ENCODE measurements at regions not wholly inside any gene's neighbourhood (a gene's known extent, or its start where the extent isn't known, plus 50 kb on each side); places are given as distances from the start of the nearest gene placed in this dataset.

DNA sequence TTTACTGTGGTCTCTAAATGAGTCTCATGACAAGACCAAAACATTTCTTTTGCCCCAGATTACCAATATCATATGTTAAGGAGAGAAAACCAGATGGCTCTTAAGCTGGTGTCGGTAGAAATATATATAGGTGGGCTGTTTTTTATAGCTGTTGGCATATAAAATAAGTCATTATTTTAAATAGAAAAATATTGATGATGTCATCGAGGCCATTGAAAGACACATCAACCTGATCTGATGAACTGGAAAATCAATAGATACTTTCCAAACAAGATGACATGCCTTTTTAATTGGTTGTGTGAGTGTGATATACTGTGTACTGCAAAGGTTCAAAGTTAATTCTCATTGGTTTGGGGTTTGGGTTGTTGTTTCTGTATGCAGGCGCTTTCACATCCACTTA, 617.3 kb downstream of the CCDC171 start:
- Mint-ChIP-seq H3K4me3 (no peak overlapping the region), H3K27me3 (ENCODE audit: insufficient read depth) (peaks cover 5% of the 10 kb centered on the region), H3K36me3 (ENCODE audit: low read depth) (no peaks in the 10 kb centered on the region), H3K27ac (no peak overlapping the region), H3K9me3 (no peaks in the 10 kb centered on the region), H3K4me1 (peaks cover 9% of the 10 kb centered on the region)
- WGBS, 2 experiments (ENCODE audit: insufficient coverage in 1 of 2, insufficient read length in 1 of 2): 87 to 100% methylated on average over 1 to 2 of the region's 3 CpGs
- H3K9ac ChIP-seq (ENCODE audit: extremely low read depth, low read length, poor library complexity, severe bottlenecking): no peak overlapping the region
- peaks cover 3% of the 10 kb centered on the region for H3K4me1 ChIP-seq (ENCODE audit: control insufficient read depth, insufficient read depth, low read length)
- peaks cover 5% of the 10 kb centered on the region for H3K27me3 ChIP-seq (ENCODE audit: control insufficient read depth, insufficient read depth, low read length, poor library complexity, severe bottlenecking)
- no peaks in the 10 kb centered on the region for H3K9me3 ChIP-seq (ENCODE audit: control insufficient read depth, low read length)
- no peak overlapping the region for H3K4me3 ChIP-seq (ENCODE audit: low read length)
- DNase-seq: no peak
- H3K36me3 ChIP-seq (ENCODE audit: control insufficient read depth, insufficient read depth, low read length): no peaks in the 10 kb centered on the region
- TF ChIP-seq, protein P1, sequence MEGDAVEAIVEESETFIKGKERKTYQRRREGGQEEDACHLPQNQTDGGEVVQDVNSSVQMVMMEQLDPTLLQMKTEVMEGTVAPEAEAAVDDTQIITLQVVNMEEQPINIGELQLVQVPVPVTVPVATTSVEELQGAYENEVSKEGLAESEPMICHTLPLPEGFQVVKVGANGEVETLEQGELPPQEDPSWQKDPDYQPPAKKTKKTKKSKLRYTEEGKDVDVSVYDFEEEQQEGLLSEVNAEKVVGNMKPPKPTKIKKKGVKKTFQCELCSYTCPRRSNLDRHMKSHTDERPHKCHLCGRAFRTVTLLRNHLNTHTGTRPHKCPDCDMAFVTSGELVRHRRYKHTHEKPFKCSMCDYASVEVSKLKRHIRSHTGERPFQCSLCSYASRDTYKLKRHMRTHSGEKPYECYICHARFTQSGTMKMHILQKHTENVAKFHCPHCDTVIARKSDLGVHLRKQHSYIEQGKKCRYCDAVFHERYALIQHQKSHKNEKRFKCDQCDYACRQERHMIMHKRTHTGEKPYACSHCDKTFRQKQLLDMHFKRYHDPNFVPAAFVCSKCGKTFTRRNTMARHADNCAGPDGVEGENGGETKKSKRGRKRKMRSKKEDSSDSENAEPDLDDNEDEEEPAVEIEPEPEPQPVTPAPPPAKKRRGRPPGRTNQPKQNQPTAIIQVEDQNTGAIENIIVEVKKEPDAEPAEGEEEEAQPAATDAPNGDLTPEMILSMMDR (conservative IDR thresholded peaks at IDR 0.05): no peak
- H3K27ac ChIP-seq (ENCODE audit: low read depth, low read length): no peak overlapping the region

DNA sequence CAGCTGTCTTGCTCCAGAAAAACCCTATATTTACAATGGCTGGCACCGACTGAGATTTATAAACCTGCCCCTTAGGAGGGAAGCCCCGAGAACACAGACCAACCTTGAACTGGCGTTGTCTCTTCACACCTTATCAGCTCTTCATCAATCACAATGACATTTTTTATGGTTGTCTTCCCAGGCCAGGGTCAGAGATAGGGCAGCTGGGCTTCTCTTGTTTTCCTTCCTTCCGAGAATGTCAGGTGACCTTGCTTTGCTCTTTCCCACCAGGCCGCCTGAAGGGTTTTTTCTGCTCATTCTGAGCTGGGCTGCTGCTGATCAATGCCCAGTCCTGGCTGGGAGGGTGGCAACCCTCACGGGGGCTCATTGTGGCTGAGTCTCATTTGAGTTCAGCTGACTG, 619.1 kb downstream of the CCDC171 start:
- peaks cover 5% of the 10 kb centered on the region for H3K27me3 ChIP-seq (ENCODE audit: control insufficient read depth, insufficient read depth, low read length, poor library complexity, severe bottlenecking)
- no peak overlapping the region for H3K9ac ChIP-seq (ENCODE audit: extremely low read depth, low read length, poor library complexity, severe bottlenecking)
- no peak overlapping the region for H3K4me3 ChIP-seq (ENCODE audit: low read length)
- TF ChIP-seq, protein P1 (conservative IDR thresholded peaks at IDR 0.05): no peak
- DNase-seq: peak; percentile 67
- H3K27ac ChIP-seq (ENCODE audit: low read depth, low read length): no peak overlapping the region
- Mint-ChIP-seq H3K27ac (no peak overlapping the region), H3K4me3 (no peak overlapping the region), H3K27me3 (ENCODE audit: insufficient read depth) (peaks cover 3% of the 10 kb centered on the region), H3K4me1 (peaks cover 9% of the 10 kb centered on the region), H3K36me3 (ENCODE audit: low read depth) (no peaks in the 10 kb centered on the region), H3K9me3 (no peaks in the 10 kb centered on the region)
- H3K9me3 ChIP-seq (ENCODE audit: control insufficient read depth, low read length): no peaks in the 10 kb centered on the region
- H3K36me3 ChIP-seq (ENCODE audit: control insufficient read depth, insufficient read depth, low read length): no peaks in the 10 kb centered on the region
- peaks cover 3% of the 10 kb centered on the region for H3K4me1 ChIP-seq (ENCODE audit: control insufficient read depth, insufficient read depth, low read length)
- WGBS, 2 experiments (ENCODE audit: insufficient coverage in 1 of 2, insufficient read length in 1 of 2): 65 to 71% methylated on average over 3 to 6 of the region's 6 CpGs

DNA sequence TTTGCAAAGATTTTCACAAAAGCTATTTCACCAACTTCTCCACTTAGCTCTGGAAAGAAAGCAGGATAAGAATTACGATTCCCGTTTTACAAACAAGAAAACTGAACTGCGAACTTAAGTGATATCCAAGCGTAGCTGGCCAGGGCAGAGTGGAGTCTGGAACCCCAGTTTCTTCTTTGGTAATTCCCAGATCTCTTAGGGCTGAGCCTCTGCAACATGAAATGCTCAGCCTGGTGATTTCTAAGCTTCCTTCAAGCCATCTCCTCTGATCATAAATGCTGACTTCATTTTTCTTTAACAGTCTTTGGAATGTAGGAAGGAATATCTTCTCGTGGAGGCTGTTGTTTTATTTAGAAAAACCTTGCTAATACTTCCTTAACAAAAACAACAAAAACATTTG, 620.0 kb downstream of the CCDC171 start:
- TF ChIP-seq, protein P1 (conservative IDR thresholded peaks at IDR 0.05): no peak
- Mint-ChIP-seq H3K9me3 (no peaks in the 10 kb centered on the region), H3K4me3 (no peak overlapping the region), H3K27ac (no peak overlapping the region), H3K4me1 (peaks cover 9% of the 10 kb centered on the region), H3K27me3 (ENCODE audit: insufficient read depth) (peaks cover 3% of the 10 kb centered on the region), H3K36me3 (ENCODE audit: low read depth) (no peaks in the 10 kb centered on the region)
- no peak for DNase-seq
- Histone ChIP-seq H3K4me3 (ENCODE audit: low read length) (no peak overlapping the region), H3K36me3 (ENCODE audit: control insufficient read depth, insufficient read depth, low read length) (no peaks in the 10 kb centered on the region), H3K27ac (ENCODE audit: low read depth, low read length) (no peak overlapping the region), H3K9me3 (ENCODE audit: control insufficient read depth, low read length) (no peaks in the 10 kb centered on the region), H3K4me1 (ENCODE audit: control insufficient read depth, insufficient read depth, low read length) (peaks cover 3% of the 10 kb centered on the region), H3K9ac (ENCODE audit: extremely low read depth, low read length, poor library complexity, severe bottlenecking) (no peak overlapping the region), H3K27me3 (ENCODE audit: control insufficient read depth, insufficient read depth, low read length, poor library complexity, severe bottlenecking) (peaks cover 5% of the 10 kb centered on the region)
- 91 to 100% methylated on average over 4 of the region's 5 CpGs for WGBS, 2 experiments (ENCODE audit: insufficient coverage in 1 of 2, insufficient read length in 1 of 2)
